Activated CD4-positive, alpha-beta T cell treated with anti-CD3 and anti-CD28 coated beads, Interleukin-10, Interleukin-2, amounts not matched to agents 100 ng/mL and 50 ng/mL, durations not matched to agents 16 hours and 8 hours (primary cell): ENCODE measurements at regions not wholly inside any gene's neighbourhood (a gene's known extent, or its start where the extent isn't known, plus 50 kb on each side); places are given as distances from the start of the nearest gene placed in this dataset.

Source experiments
- DNase-seq: peaks from one replicate; pipeline ENCODE4 v3.0.0-alpha.2; 2020

- no peak for DNase-seq
These were observed 314.7 kb upstream of the ADAMTSL1 start for GRCh38 chr9:18159254-18159653.

DNA sequence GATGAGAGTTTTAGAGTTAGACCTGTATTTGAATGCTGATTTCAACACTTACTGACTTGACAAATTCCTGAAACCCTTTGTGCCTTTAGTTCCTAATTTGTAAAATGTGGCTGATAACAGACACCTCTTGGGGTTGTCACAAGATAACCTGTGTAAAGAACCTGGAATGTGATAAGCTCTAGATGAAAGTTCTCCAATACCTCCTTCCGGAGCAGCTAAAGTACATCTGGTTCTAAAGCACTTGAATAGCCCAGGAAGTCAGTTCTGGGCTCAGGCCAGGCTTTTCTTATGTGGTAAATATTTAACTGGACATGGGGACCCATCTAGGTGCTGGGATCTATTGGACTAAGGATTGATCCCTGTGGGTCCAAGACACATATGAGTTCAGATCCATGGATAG lies 310.8 kb upstream of the ADAMTSL1 start:
- no peak for DNase-seq

- no peak for DNase-seq
These were observed 306.2 kb upstream of the ADAMTSL1 start for GRCh38 chr9:18167733-18168132.

- no peak for DNase-seq
These were observed 300.0 kb upstream of the ADAMTSL1 start for GRCh38 chr9:18173923-18174322.

DNA sequence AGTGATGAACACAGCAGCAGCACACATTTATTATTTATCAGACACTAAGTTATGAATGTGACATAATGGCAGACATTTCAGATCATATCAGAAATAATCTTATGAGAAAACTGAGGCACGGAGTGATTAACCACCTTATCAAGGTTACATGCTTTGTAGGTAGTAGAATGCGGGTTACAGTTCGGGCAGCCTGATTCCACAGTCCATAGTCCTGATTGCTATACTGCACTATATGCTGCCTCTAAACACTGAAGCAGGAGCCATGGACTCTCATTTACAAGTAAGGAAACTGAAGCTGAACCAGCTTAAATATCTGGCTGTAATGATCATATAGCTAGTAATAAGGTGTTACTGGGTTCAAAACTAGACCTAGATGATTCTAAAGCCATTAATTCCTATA lies 291.3 kb upstream of the ADAMTSL1 start:
- no peak for DNase-seq

DNA sequence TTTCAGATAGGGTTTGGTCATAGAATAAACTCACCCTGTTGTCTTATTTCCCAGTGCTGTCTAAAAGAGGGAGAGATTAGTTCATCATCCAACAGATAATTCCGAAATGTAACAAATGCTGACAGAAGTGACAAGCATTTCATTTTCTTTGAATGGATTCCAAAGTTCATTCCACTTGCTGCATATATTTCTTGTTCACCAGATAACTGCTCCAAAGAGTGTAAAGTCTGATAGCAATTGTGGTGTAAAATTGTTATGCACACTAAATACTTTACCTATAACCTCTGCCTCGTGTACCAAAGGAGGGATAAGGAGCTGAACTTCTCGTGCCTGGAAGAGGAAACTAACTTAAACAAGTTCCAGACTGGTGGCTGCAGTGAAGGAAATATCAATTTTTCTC lies 290.0 kb upstream of the ADAMTSL1 start:
- DNase-seq = no peak

DNA sequence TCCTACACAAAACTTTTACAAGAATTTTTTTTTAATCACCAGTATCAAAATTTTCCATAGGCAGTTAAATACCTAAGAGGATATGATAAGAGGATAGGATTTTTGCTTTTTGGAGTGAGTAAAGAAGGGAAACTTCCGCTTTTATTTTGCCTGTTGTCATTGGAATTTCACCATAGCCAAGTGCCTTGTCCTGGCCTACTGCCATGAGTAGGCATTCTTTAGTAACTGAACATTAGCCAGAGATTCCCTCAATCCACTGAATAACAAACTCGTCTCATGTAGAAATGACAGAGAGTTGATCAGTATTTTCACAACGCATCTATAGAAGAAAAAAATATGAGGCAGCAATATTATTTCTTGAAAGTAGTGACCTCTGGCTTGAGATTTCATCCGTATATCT lies 289.6 kb upstream of the ADAMTSL1 start:
- no peak for DNase-seq

DNA sequence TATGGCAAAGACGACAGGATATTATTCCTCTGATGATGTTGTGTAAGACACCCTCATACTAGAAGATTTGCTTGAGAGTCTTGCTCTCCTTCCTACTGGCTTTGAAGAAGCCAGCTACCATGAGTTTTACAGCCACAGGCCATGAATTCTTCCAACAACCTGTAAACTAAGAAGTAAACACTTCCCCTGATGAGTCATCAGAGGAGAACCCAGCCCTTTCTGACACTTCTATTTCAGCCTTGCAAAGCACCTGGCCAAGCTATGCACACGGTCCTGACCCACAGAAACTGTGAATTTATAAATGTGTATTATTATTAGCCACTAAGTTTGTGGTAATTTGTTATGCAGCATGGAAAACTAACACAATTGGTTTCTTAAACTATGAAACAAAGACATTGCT lies 288.8 kb upstream of the ADAMTSL1 start:
- DNase-seq = no peak

DNA sequence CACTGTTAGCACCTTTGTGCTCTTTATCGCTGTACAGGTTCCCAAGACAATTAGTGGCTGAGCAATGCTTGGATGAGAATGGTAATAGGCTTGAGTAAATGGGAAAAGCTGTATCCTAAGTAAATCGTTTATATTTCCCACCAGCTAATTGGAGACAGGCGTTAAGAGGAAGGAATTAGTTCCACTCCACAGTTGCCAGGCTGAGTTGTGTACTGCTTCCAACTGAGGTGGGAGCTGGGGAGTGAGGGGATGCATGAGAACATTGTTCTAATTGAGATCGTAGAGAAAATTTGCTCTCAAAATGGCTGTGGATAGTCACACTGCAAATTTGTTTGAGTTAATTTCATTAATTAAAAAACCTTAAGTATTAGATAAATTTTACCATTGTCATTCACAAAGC lies 285.0 kb upstream of the ADAMTSL1 start:
- no peak for DNase-seq

DNA sequence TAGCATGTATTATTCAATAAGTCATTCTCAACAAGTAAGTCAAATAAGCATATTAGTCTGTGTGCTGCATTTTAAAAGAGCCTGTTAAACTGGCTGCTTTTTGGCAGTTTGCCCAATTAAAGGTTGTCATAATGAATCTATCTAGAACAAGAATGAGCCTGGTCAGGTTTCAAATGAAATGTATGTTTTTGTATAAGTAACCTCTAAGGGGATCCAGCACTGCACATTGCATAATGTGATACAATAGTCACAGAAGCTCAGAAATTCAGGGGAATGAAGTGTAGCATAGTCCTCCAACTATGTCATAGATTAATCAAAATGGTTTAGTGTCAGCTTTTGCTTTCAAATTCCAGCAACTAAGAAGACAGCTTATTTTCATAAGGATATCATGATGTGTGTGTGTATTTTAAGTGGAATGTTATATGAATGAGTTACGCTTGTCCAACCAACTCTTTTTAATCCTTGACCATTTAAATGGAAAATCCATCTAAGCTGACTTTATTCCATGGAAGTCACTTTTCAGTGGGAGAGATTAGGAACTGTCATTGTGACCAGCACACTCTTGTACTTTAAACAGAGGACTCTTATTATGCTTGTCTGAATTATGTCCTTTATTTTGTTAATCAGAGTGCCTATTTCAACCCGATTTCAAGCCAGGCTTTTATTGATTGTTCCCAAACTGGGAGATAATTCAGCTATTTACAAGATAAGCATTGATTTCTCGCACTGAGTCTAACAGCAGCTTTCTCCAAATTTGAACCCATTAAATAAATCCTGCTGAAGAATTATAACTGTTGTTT lies 283.9 kb upstream of the ADAMTSL1 start:
- DNase-seq = no peak

DNA sequence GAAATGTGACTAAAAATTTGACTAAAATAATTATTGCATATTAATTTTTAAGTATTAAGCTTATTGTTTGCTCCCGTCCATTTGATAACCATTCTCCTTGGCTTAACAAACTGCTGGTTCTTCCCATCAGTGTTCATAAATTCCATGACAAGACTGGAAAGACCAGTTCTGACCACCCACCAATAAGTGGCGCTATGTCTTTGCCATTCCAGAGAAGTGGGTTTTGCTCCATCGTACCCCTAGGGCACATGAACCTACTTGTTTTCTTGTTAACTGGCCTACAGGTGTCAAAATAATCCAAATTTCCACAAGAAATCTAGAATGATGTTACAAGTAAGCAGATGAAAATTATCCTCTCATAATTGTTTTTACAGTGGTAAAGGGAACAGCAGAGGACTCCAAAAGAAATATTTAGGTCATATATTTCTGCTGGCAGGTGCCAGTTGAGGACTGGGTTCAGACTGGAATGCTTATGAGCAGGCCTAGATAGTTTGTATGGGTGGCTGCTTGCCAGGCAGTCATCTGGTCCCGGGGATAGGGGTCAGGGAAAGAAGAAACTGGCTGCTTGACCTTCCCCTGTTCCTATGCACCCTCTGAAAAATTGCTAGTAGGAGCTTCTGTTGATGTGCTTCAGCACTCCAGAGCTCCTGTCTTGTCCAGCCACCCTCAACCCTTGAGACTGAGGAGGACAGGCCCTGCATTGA lies 283.1 kb upstream of the ADAMTSL1 start:
- no peak for DNase-seq

DNA sequence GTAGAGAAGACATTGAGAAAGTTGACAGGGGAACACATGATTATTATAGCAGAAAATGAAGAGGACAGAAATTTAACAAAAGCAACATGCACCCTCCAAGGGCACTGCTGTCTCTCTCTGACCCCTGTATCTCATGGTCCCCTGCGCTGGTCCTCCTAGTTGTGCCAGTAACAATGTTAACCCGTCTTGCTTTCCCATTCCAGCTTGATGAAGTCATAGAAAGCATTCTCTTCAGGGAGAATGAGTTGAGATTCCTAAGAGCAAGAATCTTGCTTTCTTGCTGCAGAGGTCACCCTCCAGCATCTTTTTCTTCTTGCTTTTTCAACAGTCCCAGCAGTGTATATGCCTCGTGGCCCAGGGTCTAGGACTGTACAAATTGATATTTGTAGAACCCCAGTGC lies 279.6 kb upstream of the ADAMTSL1 start:
- DNase-seq = no peak

GRCh38 chr9:18195223-18195622 lies 278.7 kb upstream of the ADAMTSL1 start:
- DNase-seq = no peak

DNA sequence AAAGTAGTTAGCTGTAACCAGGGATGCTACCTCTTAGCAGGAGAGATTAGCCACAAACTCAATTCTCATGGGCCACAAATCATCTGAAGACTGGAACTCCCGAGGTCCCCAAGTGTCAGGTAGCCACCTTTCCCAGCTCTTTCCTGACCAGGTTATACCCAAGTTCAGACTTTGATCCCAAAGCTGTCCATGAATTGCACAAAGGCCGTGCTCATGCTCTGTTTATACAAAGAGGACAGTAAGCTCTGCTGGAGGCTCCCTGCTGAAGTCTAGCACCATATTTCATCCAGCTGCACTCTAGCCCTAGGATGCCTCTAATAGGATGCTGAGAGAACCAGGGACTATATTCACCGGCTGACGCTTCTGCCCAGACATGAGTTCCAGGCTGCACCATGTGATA lies 271.0 kb upstream of the ADAMTSL1 start:
- DNase-seq = no peak

GRCh38 chr9:18207735-18208134 lies 266.2 kb upstream of the ADAMTSL1 start:
- no peak for DNase-seq

GRCh38 chr9:18208166-18209059 lies 265.5 kb upstream of the ADAMTSL1 start:
- no peak for DNase-seq

DNA sequence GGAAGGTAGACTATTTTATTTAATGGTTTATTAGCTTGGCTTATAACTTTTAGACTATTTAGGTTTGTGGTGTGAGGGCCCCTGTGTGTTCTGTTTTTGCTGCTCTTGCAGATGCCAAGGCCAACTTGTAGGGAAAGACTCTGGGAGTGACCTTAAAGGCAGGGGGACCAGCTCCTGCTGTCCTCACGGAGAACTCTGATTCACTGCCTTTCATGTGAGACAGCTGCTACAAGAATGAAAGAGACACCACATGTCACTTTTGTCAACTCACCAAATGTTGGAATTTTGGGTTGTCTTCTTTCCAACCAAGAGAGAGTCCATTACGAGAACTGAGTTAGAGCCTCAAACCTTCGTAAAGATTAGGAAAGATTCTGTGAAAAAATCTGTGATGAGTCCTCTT lies 258.3 kb upstream of the ADAMTSL1 start:
- no peak for DNase-seq

- DNase-seq = no peak
These were observed 257.6 kb upstream of the ADAMTSL1 start for GRCh38 chr9:18216376-18216775.

DNA sequence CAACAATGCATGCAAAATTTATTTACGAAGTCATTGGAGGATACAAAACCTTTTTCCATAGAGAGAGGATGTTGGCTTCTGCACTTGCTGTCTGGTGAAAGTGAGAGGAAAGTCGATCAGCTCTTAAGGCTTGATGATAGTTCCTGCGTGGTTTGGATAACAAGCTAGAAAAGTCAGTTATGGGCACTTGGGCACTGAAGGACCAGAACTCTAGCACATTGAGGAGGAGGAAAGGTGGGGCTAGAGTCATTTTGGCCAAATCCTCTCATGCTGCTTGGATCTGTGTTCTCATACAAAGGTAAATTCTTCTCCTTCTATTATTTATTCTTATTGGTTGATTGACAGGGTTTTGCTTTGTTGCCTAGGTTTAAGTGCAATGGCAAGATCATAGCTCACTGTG lies 245.9 kb upstream of the ADAMTSL1 start:
- DNase-seq = no peak

- no peak for DNase-seq
These were observed 243.8 kb upstream of the ADAMTSL1 start for GRCh38 chr9:18229992-18230676.

- no peak for DNase-seq
These were observed 240.6 kb upstream of the ADAMTSL1 start for GRCh38 chr9:18233311-18233710.

DNA sequence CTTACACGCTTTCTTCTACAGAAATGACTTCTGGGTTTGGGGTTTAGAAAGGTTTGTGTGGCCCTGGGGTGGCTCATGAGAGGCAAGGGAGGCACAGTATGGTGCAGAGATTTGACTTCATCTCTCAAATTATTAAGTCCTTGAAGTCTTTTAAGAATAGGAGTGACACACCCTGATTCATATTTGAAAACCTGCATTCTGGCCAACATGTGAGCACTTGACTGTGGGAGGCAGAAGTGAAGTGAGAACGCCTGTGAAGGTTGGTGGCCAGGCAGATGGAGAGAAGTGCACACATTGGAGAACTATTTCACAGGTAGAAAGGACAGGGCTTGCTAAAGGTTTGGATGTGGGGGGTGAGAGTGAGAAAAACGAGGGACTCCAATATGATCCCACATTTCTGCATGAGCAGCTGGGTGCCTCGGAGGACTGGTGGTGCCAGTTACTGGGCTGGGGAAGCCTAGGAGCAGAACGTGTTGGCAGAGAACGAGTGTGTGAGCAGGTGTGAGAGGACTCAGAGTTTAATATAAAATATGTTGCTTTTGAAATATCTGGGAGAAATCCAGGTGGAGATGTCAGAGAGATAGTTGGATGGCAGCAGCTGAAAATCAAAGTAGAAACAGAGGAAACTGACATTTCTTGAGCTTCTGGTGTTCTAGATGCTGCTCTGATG lies 240.0 kb upstream of the ADAMTSL1 start:
- no peak for DNase-seq
